HG02610 (cell line): ENCODE measurements at regions not wholly inside any gene's neighbourhood (a gene's known extent, or its start where the extent isn't known, plus 50 kb on each side); places are given as distances from the start of the nearest gene placed in this dataset.

Source experiments
- ATAC-seq: cut with Tn5 transposase; IDR thresholded peaks from one replicate; pipeline ENCODE4 v1.9.1; 2021; ENCODE audit warnings: mild to moderate bottlenecking, moderate library complexity; ENCODE audit not compliant: unreplicated experiment

- ATAC-seq: no peak
These were observed 115.8 kb downstream of the ETNK1 start for GRCh38 chr12:22740656-22741355.

GRCh38 chr12:22743700-22744099 lies 118.7 kb downstream of the ETNK1 start:
- ATAC-seq: no peak

GRCh38 chr12:22744197-22744596 lies 119.2 kb downstream of the ETNK1 start:
- no peak for ATAC-seq

DNA sequence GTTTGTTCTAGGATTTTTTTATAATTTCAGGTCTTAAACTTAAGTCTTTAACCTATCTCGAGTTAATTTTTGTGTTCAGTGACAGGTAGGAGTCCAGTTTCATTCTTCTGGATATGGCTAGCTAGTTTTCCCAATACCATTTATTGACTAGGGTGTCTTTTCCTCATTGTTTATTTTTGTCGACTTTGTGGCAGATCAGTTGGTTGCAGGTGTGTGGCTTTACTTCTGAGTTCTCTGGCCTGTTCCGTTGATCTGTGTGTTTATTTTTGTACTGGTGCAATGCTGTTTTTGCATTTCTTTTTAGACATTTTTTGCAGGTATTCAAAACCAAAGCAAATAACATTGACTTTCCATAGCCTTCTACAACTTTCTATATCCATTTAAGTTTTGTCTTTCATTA lies 121.7 kb downstream of the ETNK1 start:
- no peak for ATAC-seq

GRCh38 chr12:22755629-22756028 lies 130.7 kb downstream of the ETNK1 start:
- ATAC-seq: no peak

- no peak for ATAC-seq
These were observed 135.1 kb downstream of the ETNK1 start for GRCh38 chr12:22759769-22760674.

DNA sequence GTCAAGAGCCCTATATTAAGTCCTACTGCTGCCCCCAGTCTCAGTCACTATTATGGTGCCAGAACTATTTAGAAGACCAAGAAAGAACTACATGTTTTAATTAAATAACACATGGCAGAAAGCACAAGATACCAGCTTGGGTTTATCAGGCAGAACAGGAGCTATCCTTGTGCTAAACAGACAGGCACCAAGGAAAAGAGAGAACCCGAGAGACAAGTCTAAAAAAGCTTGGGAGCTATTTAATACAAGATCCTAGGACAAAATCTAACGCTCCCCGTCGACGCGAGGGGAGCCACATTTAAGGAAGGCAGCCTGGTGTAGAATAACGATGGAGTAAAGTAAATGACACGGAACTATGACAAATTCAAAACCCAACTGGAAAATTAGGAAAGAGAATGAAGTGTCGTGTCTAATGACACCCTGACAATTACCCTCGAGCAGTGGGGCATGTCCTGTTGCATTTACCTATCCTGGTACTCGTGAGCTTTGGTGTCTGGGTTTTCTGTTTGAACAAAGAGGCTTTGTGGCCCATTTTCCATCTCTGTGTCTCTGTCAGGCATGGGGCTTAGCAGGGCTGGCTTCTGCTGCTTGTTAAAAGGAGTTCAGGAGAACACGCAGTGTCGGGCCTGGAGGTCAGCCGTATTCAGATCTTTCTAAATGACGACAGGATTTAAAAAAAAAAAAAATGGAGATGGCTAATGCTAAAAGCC lies 140.6 kb downstream of the ETNK1 start:
- ATAC-seq: no peak

DNA sequence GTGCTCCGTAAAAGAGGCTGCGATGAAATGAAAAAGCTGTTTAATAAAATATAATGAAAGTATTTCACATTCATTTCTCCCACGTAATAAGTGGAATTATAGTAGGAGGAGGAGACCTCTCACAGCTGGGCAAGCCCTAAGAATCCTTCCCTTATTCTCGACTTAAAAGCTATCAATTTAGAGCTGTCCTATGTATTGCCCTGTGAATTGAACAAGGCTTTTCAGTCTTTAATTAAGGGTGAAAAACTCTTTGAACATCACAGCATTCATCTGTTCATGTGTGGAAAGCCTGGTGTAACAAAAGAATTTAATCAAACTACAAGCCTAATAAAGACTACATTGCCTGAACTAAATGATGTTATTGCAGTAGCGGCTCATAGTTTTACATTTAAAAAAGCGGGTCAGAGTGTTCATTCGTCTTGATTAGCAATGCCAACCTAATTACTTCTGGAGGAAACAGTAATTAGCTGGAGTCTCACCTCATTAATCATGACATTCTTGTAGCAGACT lies 142.0 kb downstream of the ETNK1 start:
- no peak for ATAC-seq

GRCh38 chr12:22781339-22781738 lies 156.4 kb downstream of the ETNK1 start:
- no peak for ATAC-seq

- no peak for ATAC-seq
These were observed 162.6 kb downstream of the ETNK1 start for GRCh38 chr12:22787557-22787956.

- no peak for ATAC-seq
These were observed 163.9 kb downstream of the ETNK1 start for GRCh38 chr12:22788913-22789312.

DNA sequence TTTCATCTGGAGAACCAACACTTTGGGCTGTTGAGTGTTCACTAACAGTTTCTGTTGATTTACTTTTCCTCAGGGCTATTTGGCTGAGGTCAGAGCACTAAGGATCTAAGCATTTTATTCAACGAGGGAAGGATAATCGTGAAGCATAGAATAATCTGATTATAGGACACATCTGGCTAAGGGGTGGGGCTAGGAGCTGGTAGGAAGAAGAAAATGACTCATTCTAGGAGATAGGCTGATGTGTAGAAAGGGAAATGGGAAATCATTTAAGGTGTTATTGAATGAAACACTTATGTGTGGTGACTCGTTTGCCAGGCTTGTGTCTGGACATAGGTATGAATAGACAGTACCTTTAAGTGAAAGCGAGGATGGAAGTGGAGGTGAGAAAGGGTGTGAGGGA lies 167.2 kb downstream of the ETNK1 start:
- no peak for ATAC-seq

DNA sequence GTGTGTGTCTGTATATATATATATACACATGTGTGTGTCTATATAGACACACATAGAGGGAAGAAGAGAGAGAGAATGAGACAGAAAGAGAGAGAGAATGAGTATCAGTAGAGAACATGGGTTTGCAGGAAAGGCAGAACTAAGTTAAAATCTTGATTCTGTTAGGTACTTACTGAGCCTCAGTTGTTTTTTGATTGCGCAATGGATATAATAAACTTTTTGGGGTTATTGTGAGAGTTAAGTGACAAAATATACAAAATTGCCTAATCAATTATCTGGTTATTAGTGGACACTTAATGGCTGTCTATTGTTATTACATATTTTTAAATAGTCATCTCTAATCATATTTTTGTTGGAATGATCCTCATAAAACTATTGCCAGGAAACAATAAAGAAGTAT lies 169.0 kb downstream of the ETNK1 start:
- ATAC-seq: no peak

DNA sequence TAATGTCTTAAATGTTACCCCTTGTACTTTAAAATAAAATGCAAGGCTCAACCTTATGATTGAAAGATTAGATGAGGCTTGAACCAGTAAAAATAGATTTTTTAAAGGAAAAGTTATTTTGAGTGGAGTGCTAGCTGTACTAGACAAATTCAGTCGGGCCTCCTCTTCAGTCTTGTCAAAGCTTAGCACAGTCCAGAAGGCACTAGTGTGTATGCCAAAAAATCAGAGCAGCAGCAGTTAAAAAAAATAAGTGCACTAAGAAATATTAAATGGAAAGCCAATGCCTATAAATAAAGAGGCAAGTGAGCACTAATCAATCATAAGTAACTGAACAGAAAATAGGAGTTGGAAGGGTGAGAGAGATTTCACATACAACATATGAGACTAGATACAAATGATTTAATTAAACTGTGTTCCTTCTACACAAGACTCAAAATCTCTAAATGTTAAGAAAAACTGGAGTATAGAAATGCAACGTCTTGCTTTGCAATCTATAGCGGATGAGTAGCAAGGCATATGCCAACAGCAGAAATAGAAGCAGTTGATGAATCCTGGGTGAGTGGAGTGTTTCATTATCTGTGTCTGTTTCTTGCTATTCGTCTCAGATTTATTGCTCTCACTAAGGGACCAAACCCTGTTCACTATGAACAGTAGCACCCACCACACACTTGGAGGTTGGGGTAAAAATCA lies 172.1 kb downstream of the ETNK1 start:
- no peak for ATAC-seq

DNA sequence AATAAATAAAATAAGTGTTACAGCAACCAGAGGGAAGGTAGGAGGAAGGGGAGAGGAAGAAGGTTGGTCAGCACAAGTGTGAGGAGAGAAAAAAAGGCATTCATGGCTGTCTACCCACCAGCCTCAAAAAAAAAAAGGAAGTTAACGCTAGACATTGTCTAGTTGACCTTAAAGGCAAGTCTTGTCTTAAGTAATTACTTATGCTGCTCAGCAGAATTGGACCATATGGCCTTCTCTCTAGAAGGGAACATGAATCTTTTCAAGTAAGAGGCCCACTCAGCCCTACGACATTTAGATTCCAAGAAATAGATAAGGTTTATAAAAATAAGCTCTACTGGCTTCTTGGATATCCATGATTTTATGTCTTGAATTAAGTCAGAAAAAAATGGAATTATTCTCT lies 172.7 kb downstream of the ETNK1 start:
- no peak for ATAC-seq

DNA sequence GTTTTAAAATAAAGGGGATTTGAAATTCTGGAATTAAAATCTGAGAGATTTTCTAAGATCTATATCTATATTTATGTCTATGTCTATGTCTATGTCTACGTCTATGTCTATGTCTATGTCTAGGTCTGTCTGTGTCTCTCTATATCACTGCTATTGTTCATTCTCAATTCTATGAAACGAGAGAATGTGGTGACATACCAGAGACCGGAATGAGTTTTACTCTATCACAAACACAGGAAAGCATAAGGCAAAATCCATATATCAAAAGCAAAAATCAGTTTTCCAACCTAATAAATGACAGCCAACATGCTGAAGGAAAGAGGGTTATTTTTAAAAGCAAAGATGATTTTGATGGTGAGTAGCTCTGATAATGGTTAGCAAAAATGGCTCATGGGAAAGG lies 173.1 kb downstream of the ETNK1 start:
- ATAC-seq: no peak

- no peak for ATAC-seq
These were observed 174.5 kb downstream of the ETNK1 start for GRCh38 chr12:22799503-22799902.

- no peak for ATAC-seq
These were observed 175.4 kb downstream of the ETNK1 start for GRCh38 chr12:22800332-22800731.

- no peak for ATAC-seq
These were observed 178.1 kb downstream of the ETNK1 start for GRCh38 chr12:22802883-22803630.

DNA sequence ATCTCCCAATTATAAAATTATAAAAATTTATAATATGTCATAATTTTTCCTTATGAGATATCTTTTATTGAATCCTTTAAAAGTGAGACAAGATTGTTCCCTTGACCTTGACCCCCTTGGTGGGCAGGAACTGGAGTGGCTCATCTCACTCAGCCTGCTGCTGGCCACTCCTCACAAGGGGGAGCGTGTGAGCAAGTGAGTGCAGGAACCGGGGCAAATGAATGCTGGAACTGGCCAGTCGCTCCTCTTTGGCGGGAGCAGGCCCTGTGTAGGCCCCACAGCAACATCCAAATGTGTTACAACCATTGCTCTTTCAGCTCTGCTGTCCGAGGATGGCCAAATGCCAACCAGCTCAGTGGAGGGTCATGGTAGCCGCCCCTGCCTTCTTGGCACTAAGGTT lies 178.8 kb downstream of the ETNK1 start:
- ATAC-seq: no peak
